ENCODE measurements at regions not wholly inside any gene's neighbourhood (a gene's known extent, or its start where the extent isn't known, plus 50 kb on each side); places are given as distances from the start of the nearest gene placed in this dataset.

DNA sequence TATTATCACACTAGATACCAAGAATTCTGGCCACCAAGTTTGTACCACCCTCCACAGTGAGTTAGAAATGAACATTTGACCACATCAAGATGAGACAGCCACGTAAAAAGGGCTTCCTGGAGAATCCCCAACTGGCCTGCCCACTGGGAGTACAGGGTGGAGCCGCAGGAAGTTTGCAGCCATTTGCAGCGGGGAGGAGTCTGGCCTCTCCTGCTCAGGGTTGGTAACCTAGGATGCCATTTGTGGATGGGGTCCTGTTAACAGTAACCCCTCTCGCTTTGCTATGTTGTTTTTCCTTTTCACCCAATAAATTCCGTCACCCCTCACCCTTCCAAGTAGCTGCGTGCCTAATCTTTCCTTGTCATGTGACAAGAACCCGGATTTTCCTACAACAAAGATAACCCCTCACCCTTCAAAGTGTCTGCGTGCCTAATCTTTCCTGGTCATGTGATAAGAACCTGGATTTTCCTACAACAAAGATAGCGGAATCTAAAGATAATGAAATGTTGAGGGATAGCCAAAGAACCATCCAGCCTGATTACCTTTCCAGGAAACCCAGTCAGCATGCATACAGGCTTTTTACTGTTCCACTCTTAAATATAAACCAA lies 245.4 kb downstream of the NAF1 start:
- no peak overlapping the region for H3K4me3 Mint-ChIP-seq
- H3K27ac Mint-ChIP-seq: no peak overlapping the region
- no peak overlapping the region for H3K27ac ChIP-seq (ENCODE audit: low read depth in 1 of 2, low read length in 2 of 2)
- no peaks in the 10 kb centered on the region for H3K4me1 Mint-ChIP-seq (ENCODE audit: low read depth)
- intact Hi-C loops (cut with DNase I, micrococcal nuclease): no loop called here
- H3K4me3 ChIP-seq (ENCODE audit: low read length): no peak overlapping the region
- no peaks in the 10 kb centered on the region for H3K27me3 Mint-ChIP-seq
- DNase-seq (no peak), ATAC-seq (ENCODE audit: poor library complexity) (no peak)
- peaks cover 3% of the 10 kb centered on the region for H3K9me3 Mint-ChIP-seq
- CTCF ChIA-PET: no interaction called here
- TF ChIP-seq, protein P1, sequence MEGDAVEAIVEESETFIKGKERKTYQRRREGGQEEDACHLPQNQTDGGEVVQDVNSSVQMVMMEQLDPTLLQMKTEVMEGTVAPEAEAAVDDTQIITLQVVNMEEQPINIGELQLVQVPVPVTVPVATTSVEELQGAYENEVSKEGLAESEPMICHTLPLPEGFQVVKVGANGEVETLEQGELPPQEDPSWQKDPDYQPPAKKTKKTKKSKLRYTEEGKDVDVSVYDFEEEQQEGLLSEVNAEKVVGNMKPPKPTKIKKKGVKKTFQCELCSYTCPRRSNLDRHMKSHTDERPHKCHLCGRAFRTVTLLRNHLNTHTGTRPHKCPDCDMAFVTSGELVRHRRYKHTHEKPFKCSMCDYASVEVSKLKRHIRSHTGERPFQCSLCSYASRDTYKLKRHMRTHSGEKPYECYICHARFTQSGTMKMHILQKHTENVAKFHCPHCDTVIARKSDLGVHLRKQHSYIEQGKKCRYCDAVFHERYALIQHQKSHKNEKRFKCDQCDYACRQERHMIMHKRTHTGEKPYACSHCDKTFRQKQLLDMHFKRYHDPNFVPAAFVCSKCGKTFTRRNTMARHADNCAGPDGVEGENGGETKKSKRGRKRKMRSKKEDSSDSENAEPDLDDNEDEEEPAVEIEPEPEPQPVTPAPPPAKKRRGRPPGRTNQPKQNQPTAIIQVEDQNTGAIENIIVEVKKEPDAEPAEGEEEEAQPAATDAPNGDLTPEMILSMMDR (IDR thresholded peaks at IDR 0.05): no peak
- no peaks in the 10 kb centered on the region for H3K4me1 ChIP-seq (ENCODE audit: insufficient read depth, low read length)
- H3K27me3 ChIP-seq (ENCODE audit: control insufficient read depth in 1 of 2, insufficient read depth in 2 of 2, low read length in 2 of 2): no peaks in the 10 kb centered on the region
- POLR2A ChIA-PET: no interaction called here
- no peaks in the 10 kb centered on the region for H3K9me3 ChIP-seq (ENCODE audit: control insufficient read depth in 1 of 2, insufficient read depth in 1 of 2, low read length in 2 of 2)
- H3K36me3 Mint-ChIP-seq (ENCODE audit: low read depth): no peaks in the 10 kb centered on the region
- H3K36me3 ChIP-seq (ENCODE audit: insufficient read depth, low read length): no peaks in the 10 kb centered on the region

DNA sequence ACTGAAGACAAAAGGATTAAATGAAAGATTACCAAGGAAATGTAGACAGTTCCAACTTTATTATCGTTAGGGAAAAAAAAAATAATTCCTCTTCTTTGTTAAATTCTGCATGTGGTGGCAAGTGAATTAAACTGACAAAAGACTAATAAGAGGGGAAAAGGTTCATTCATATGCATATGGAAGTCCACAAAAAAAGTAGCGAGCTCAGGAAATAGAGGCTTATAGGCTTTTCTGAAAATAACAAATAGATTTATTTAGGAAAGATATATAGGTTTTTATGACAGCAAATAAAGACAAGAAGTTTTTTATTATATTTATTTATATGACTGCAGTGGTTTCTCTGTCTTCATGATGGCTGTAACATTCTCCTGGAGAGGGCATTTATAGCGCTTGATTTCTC lies 246.0 kb downstream of the NAF1 start:
- POLR2A ChIA-PET: no interaction called here
- CTCF ChIA-PET: no interaction called here

DNA sequence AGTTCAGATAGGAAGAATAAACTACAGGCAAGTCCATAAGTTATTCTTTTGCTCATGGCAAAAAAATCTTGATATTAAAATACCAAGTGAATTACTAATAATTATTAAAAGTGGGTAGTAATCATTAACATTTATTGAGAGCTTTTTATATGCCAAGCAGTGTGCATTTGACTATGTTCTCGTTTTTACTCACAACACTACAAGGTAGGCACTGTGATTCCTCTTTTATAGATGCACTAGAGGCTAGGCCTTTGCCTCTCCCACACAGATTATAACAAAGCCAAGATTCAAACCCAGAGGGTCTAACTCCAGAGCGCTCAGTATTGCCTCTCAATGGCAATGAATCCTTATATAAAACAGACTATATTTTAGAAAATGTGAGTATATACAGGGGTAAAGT lies 254.2 kb downstream of the NAF1 start:
- Mint-ChIP-seq H3K4me3 (no peak overlapping the region), H3K27me3 (no peaks in the 10 kb centered on the region), H3K27ac (no peak overlapping the region), H3K36me3 (ENCODE audit: low read depth) (no peaks in the 10 kb centered on the region), H3K4me1 (ENCODE audit: low read depth) (no peaks in the 10 kb centered on the region), H3K9me3 (peaks cover 6% of the 10 kb centered on the region)
- no peaks in the 10 kb centered on the region for H3K27me3 ChIP-seq (ENCODE audit: control insufficient read depth in 1 of 2, insufficient read depth in 2 of 2, low read length in 2 of 2)
- intact Hi-C loops (cut with DNase I, micrococcal nuclease): no loop called here
- TF ChIP-seq, protein P1 (IDR thresholded peaks at IDR 0.05): no peak
- DNase-seq (no peak), ATAC-seq (ENCODE audit: poor library complexity) (no peak)
- H3K36me3 ChIP-seq (ENCODE audit: insufficient read depth, low read length): no peaks in the 10 kb centered on the region
- POLR2A ChIA-PET: no interaction called here
- no peaks in the 10 kb centered on the region for H3K4me1 ChIP-seq (ENCODE audit: insufficient read depth, low read length)
- peaks cover 0 to 10% of the 10 kb centered on the region in 2 experiments for H3K9me3 ChIP-seq (ENCODE audit: control insufficient read depth in 1 of 2, insufficient read depth in 1 of 2, low read length in 2 of 2)
- no peak overlapping the region for H3K27ac ChIP-seq (ENCODE audit: low read depth in 1 of 2, low read length in 2 of 2)
- H3K4me3 ChIP-seq (ENCODE audit: low read length): no peak overlapping the region
- CTCF ChIA-PET: no interaction called here

More for the DNA sequence above, 246.0 kb downstream of the NAF1 start:
- intact Hi-C loops (cut with DNase I, micrococcal nuclease): no loop called here
- Mint-ChIP-seq H3K36me3 (ENCODE audit: low read depth) (no peaks in the 10 kb centered on the region), H3K4me3 (no peak overlapping the region), H3K27me3 (no peaks in the 10 kb centered on the region), H3K4me1 (ENCODE audit: low read depth) (no peaks in the 10 kb centered on the region), H3K9me3 (peaks cover 4% of the 10 kb centered on the region), H3K27ac (no peak overlapping the region)
- H3K9me3 ChIP-seq (ENCODE audit: control insufficient read depth in 1 of 2, insufficient read depth in 1 of 2, low read length in 2 of 2): no peaks in the 10 kb centered on the region
- ATAC-seq (ENCODE audit: poor library complexity) (no peak), DNase-seq (no peak)
- H3K4me3 ChIP-seq (ENCODE audit: low read length): no peak overlapping the region
- no peaks in the 10 kb centered on the region for H3K27me3 ChIP-seq (ENCODE audit: control insufficient read depth in 1 of 2, insufficient read depth in 2 of 2, low read length in 2 of 2)
- no peaks in the 10 kb centered on the region for H3K4me1 ChIP-seq (ENCODE audit: insufficient read depth, low read length)
- H3K27ac ChIP-seq (ENCODE audit: low read depth in 1 of 2, low read length in 2 of 2): no peak overlapping the region
- H3K36me3 ChIP-seq (ENCODE audit: insufficient read depth, low read length): no peaks in the 10 kb centered on the region
- TF ChIP-seq, protein P1 (IDR thresholded peaks at IDR 0.05): no peak
